BE2C (cell line): ENCODE measurements at regions not wholly inside any gene's neighbourhood (a gene's known extent, or its start where the extent isn't known, plus 50 kb on each side); places are given as distances from the start of the nearest gene placed in this dataset.
"Not testable (repeated sequence)": the region's sequence is repeated elsewhere in the genome, so short reads cannot be mapped to it uniquely, and the experiment has no call there.

Source experiments
- DNase-seq: peaks from one replicate; pipeline ENCODE4 v3.0.0-alpha.2; 2020
- H3K27me3 ChIP-seq: fragments of 250-450 bp; sonication (Bioruptor Pico); 2 replicates; pipeline ENCODE4 v1.5.1; 2020; ENCODE audit warnings: mild to moderate bottlenecking
- H3K36me3 ChIP-seq: fragments of 250-450 bp; sonication (Bioruptor Pico); 2 replicates; pipeline ENCODE4 v1.5.1; 2020; ENCODE audit warnings: mild to moderate bottlenecking
- H3K4me1 ChIP-seq: fragments of 250-450 bp; sonication (Bioruptor Pico); 2 replicates; pipeline ENCODE4 v1.5.1; 2020
- H3K4me3 ChIP-seq: 2 replicates; pipeline ENCODE4 v1.5.1; 2011; ENCODE audit warnings: low read depth, low read length
- H3K9me3 ChIP-seq: fragments of 250-450 bp; sonication (Bioruptor Pico); 2 replicates; pipeline ENCODE4 v1.5.1; 2020
- TF ChIP-seq, protein P1 (sequence below): IDR thresholded peaks from 2 replicates; pipeline ENCODE4 v1.5.1; 2012; ENCODE audit warnings: mild to moderate bottlenecking, low read depth, low read length

DNA sequence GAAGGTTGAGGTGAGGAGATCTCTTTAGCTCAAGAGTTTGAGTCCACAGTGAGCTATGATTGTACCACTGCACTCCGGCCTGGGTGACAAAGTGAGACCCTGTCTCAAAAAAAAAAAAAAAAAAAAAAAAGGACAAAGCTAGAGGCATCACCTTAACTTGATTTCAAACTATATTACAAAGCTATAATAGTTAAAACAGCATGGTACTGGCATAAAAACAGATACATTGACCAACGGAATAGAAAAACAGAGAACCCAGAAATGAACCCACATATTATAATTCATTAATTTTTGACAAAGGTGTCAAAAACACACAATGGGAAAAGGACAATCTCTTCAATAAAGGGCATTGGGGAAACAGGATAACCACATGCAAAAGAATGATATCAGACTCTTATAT, 50.8 kb upstream of the MBOAT1 start:
- Histone ChIP-seq H3K27me3 (0 out of 2 replicates have a peak, but pooled peaks cover 3% of the 10 kb centered on the region), H3K9me3 (no peaks in the 10 kb centered on the region), H3K4me1 (no peaks in the 10 kb centered on the region), H3K4me3 (no peak overlapping the region), H3K36me3 (no peaks in the 10 kb centered on the region)
- DNase-seq: no peak
- TF ChIP-seq, protein P1, sequence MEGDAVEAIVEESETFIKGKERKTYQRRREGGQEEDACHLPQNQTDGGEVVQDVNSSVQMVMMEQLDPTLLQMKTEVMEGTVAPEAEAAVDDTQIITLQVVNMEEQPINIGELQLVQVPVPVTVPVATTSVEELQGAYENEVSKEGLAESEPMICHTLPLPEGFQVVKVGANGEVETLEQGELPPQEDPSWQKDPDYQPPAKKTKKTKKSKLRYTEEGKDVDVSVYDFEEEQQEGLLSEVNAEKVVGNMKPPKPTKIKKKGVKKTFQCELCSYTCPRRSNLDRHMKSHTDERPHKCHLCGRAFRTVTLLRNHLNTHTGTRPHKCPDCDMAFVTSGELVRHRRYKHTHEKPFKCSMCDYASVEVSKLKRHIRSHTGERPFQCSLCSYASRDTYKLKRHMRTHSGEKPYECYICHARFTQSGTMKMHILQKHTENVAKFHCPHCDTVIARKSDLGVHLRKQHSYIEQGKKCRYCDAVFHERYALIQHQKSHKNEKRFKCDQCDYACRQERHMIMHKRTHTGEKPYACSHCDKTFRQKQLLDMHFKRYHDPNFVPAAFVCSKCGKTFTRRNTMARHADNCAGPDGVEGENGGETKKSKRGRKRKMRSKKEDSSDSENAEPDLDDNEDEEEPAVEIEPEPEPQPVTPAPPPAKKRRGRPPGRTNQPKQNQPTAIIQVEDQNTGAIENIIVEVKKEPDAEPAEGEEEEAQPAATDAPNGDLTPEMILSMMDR: no peak

DNA sequence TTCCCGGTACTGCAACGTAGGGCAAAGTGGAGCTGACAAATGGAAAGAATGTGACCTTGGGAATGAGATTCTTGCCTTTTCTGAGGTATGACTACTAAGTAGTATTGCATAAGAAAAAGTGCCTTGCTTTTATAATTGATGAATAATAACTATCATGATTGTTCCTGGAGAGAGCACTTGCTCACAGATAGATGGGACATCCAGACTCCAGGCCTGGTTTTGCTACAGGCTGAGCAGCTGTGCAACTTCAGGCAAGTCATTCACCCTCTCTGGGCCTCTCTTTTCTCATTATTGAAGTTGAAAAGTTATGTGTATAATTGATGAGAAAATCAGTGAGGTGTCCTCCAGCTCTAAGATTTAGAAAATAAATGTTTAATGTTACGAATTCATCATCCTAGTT, 53.6 kb upstream of the MBOAT1 start:
- Histone ChIP-seq H3K9me3 (no peaks in the 10 kb centered on the region), H3K36me3 (no peaks in the 10 kb centered on the region), H3K27me3 (0 out of 2 replicates have a peak, but pooled peaks cover 3% of the 10 kb centered on the region), H3K4me1 (no peaks in the 10 kb centered on the region), H3K4me3 (no peak overlapping the region)
- DNase-seq: no peak
- TF ChIP-seq, protein P1: no peak

DNA sequence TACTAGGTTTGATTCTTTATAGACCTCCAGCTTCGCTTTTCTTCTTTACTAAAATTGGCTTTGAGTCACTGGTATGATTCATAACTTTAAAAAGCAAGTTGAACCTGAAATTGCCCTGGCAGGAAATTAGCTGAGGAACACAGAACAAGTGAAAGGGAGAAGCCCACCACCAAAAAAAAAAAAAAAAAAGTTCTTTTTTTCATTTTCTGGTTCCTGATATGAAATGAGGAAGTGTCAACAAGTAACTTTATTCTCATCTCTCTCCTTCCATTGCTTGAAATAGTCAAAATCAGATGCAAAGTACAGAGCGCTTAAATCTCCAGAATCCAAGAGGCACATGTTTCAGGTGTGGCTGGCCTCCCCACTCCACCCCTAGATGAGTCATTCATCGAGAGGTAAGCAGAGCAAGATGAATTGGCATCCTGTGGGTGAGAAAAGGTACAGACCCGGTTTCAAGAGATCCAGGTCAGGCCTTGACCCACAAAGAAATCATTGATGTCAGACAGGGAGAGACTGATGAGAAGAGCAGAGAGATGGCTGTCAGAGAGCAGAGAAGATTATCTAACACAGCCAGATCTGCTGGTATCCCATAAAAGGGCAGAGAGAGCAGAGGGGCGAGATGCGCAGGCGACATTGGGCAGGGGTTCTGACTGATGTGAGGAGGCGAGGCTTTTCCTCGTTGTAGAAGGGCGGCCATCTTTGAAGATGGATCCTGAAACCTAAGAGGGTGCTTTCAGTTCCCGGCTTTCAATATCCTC, 54.8 kb upstream of the MBOAT1 start:
- Histone ChIP-seq H3K27me3 (0 out of 2 replicates have a peak, but pooled peaks cover under 1% of the 10 kb centered on the region), H3K36me3 (no peaks in the 10 kb centered on the region), H3K9me3 (no peaks in the 10 kb centered on the region), H3K4me3 (no peak overlapping the region), H3K4me1 (no peaks in the 10 kb centered on the region)
- TF ChIP-seq, protein P1: no peak
- no peak for DNase-seq

DNA sequence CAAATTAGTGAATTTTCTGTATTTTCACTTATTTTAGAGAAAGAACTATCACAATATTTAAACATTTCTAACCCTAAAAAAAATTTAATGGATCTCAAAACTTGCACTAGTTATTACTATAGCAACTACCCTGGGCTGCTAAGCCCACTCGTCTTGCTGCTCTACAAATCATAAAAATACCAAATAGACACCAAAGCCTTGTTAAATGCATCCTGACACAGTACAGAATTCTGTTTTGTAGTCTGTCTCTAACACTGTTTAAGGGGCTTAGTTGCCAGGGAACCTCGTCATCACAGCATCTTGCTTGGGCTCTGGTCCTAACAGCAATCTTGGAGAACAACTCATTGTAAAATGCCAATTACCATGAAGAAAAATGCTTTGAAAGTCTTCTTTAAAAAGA, 56.9 kb upstream of the MBOAT1 start:
- Histone ChIP-seq H3K36me3 (no peaks in the 10 kb centered on the region), H3K4me1 (no peaks in the 10 kb centered on the region), H3K4me3 (no peak overlapping the region), H3K27me3 (no peaks in the 10 kb centered on the region), H3K9me3 (no peaks in the 10 kb centered on the region)
- no peak for DNase-seq
- TF ChIP-seq, protein P1: no peak

DNA sequence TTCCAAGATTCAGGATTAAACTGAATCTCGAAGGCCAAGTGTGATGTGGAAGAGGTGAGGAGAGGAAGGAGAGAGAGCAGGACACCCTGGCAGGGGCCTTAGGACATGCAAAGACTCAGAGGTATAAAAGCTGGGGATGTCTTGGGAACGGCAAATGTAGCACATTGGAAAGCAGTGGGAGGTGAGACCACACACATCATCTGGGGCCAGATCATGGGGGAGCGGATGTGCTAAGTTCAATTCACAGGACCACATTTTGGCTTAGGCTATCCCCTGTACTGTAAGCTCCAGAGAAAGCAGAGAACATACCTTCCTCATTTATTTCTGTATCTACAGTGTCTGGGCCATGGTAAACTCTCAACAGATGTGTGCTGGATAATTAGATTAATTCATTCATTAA, 59.5 kb upstream of the MBOAT1 start:
- DNase-seq: no peak
- Histone ChIP-seq H3K36me3 (no peaks in the 10 kb centered on the region), H3K9me3 (no peaks in the 10 kb centered on the region), H3K4me1 (no peaks in the 10 kb centered on the region), H3K4me3 (no peak overlapping the region), H3K27me3 (no peaks in the 10 kb centered on the region)
- TF ChIP-seq, protein P1: no peak

DNA sequence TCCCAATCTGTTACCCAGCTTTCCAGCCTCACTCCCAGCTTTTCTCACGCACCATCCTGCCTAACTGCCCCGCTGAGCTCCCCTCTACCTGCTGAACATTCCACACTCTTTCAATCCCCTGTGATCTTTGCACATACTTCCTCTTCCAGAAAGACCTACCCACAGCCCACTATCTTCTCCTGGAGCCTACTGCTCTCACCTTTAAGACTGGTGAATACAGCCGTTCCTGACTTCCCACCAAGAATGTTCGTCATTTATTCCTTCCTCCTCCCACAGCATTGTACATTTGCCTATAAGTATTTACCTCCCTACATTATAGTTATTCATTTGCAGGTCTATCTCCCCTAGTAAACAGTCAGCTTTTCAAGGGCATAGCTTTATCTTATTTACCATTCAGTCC, 61.9 kb upstream of the MBOAT1 start:
- Histone ChIP-seq H3K4me3 (no peak overlapping the region), H3K9me3 (no peaks in the 10 kb centered on the region), H3K36me3 (no peaks in the 10 kb centered on the region), H3K4me1 (no peaks in the 10 kb centered on the region), H3K27me3 (peaks cover 16% of the 10 kb centered on the region)
- TF ChIP-seq, protein P1: no peak
- no peak for DNase-seq

DNA sequence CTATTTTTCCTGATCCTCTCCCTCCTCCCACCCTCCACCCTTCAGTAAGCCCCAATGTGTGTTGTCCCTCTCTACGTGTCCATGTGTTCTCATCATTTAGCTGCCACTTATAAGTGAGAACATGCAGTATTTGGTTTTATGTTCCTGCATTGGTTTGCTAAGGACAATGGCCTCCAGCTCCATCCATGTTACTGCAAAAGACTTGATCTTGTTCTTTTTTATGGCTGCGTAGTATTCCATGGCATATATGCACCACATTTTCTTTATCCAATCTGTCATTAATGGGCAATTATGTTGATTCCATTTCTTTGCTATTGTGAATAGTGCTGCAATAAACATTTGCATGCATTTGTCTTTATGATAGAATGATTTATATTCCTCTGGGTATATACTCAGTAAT, 63.6 kb upstream of the MBOAT1 start:
- not testable (repeated sequence) for H3K36me3 ChIP-seq, DNase-seq

DNA sequence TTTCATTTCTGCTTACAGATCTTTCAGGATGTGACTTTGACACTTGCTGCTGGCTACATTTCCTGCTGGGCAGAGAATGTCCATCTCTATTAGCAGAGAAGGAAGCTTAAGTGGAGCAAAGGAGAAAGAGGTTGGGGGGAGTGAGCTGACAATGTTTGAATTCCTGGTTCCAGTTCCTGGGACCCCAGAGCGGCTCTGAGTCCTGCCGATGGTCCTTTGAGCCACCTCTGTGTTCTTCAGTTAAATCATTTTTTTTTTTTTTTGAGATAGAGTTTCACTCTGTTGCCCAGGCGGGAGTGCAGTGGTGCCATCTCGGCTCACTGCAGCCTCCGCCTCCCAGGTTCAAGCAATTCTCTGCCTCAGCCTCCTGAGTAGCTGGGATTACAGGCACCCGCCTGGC, 65.5 kb upstream of the MBOAT1 start:
- not testable (repeated sequence) for H3K4me3 ChIP-seq, DNase-seq, H3K9me3 ChIP-seq, H3K4me1 ChIP-seq, H3K36me3 ChIP-seq
- H3K27me3 ChIP-seq: peaks cover 23% of the 10 kb centered on the region

More for the DNA sequence above, 63.6 kb upstream of the MBOAT1 start:
- H3K4me3 ChIP-seq, H3K9me3 ChIP-seq, H3K4me1 ChIP-seq: not testable (repeated sequence)
- H3K27me3 ChIP-seq: peaks cover 23% of the 10 kb centered on the region
